Gastrocnemius medialis (tissue), 4 donors: ENCODE measurements at regions not wholly inside any gene's neighbourhood (a gene's known extent, or its start where the extent isn't known, plus 50 kb on each side); places are given as distances from the start of the nearest gene placed in this dataset.

Source experiments
- ATAC-seq, 2 donors: fragments of 150-250 bp; one replicate each; pipeline ENCODE4 v1.9.1; 2016
- DNase-seq, 2 donors: peaks; one replicate each; pipeline ENCODE4 v3.0.0-alpha.2; 2019
- H3K27ac ChIP-seq, 4 donors: fragments of 200-600 bp; sonication (generic); 1 replicate in 1 of 4; 2 replicates in 3 of 4; pipeline ENCODE4 v1.5.1; 2016 to 2018; ENCODE audit warnings: mild to moderate bottlenecking in 2 of 4, moderate library complexity in 1 of 4
- H3K27me3 ChIP-seq, 3 donors: fragments of 200-600 bp; sonication (generic) in 2 of 3; 1 replicate in 1 of 3; 2 replicates in 2 of 3; pipeline versions ENCODE4 v1.5.1 to v1.6.0; 2016 to 2019; ENCODE audit warnings: mild to moderate bottlenecking in 1 of 3, moderate library complexity in 1 of 3
- H3K36me3 ChIP-seq, 2 donors: fragments of 200-600 bp; sonication (generic) in 1 of 2; one replicate each; pipeline ENCODE4 v1.5.1; 2017 to 2018
- H3K4me1 ChIP-seq, 2 donors: fragments of 200-600 bp; sonication (generic) in 1 of 2; one replicate each; pipeline ENCODE4 v1.5.1; 2016 to 2017; ENCODE audit warnings: mild to moderate bottlenecking in 2 of 2
- H3K4me3 ChIP-seq, 4 donors: fragments of 200-600 bp; sonication (generic) in 3 of 4; 1 replicate in 1 of 4; 2 replicates in 3 of 4; pipeline ENCODE4 v1.5.1; 2016 to 2019; ENCODE audit warnings: mild to moderate bottlenecking in 2 of 4
- H3K9me3 ChIP-seq, 3 donors: fragments of 200-600 bp; sonication (generic) in 2 of 3; 1 replicate in 1 of 3; 2 replicates in 2 of 3; pipeline ENCODE4 v1.5.1; 2016 to 2019
- POLR2A ChIP-seq, 2 donors: fragments of 450-650 bp; IDR thresholded peaks; one replicate each; pipeline ENCODE4 v1.6.1; 2017; ENCODE audit warnings: antibody characterized with exemption in 2 of 2, mild to moderate bottlenecking in 2 of 2, moderate library complexity in 2 of 2
- in situ Hi-C, 4 donors: fragments of 200-750 bp; cut with MboI; loops; one replicate each; pipeline versions ENCODE4 v1.15.0 to v1.8.0; 2017; ENCODE audit warnings: low sequenced_read_pairs in 4 of 4
- intact Hi-C: fragments of 100-400 bp; cut with DNase I; formaldehyde crosslinking; loops from one replicate; pipeline ENCODE4 v1.15.1; 2023; ENCODE audit warnings: low total_unique reads
- TF ChIP-seq, protein P1 (sequence below), 5 experiments: fragments of 450-650 bp in 3 of 5; fragments of 200-600 bp in 2 of 5; sonication (generic) in 2 of 5; IDR thresholded peaks in 4 of 5; conservative IDR thresholded peaks in 1 of 5; 1 replicate in 4 of 5; 2 replicates in 1 of 5; pipeline ENCODE4 v1.5.1; 2016 to 2019; ENCODE audit warnings: antibody characterized with exemption in 5 of 5, mild to moderate bottlenecking in 3 of 5, moderate library complexity in 3 of 5

DNA sequence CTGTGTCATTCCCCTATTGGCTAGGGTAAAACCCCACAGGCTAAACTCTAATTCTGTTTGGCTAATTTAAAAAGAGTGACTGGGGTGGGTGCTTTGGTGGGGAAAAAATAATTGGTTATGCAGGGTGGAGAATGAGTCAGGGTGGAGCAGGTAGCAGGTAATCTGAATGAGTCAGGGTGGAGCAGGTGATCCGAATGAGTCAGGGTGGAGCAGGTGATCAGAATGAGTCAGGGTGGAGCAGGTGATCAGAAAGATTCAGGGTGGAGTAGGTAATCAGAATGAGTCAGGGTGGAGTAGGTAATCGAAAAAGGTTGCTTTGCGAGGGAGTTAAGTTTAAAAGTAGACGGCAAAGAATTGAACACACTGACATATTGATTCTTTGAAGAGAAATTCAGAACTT, 1218.8 kb upstream of the ATXN8OS start:
- Histone ChIP-seq H3K36me3 (no peaks in the 10 kb centered on the region), H3K27me3 (no peaks in the 10 kb centered on the region), H3K4me1 (no peaks in the 10 kb centered on the region), H3K9me3 (no peaks in the 10 kb centered on the region), H3K4me3 (no peak overlapping the region), H3K27ac (no peak overlapping the region)
- intact Hi-C loops (no loop called here), in situ Hi-C loops (no loop called here)
- DNase-seq (no peak), ATAC-seq (no peak)
- TF ChIP-seq POLR2A (IDR thresholded peaks at IDR 0.05): no peak
- TF ChIP-seq, protein P1, sequence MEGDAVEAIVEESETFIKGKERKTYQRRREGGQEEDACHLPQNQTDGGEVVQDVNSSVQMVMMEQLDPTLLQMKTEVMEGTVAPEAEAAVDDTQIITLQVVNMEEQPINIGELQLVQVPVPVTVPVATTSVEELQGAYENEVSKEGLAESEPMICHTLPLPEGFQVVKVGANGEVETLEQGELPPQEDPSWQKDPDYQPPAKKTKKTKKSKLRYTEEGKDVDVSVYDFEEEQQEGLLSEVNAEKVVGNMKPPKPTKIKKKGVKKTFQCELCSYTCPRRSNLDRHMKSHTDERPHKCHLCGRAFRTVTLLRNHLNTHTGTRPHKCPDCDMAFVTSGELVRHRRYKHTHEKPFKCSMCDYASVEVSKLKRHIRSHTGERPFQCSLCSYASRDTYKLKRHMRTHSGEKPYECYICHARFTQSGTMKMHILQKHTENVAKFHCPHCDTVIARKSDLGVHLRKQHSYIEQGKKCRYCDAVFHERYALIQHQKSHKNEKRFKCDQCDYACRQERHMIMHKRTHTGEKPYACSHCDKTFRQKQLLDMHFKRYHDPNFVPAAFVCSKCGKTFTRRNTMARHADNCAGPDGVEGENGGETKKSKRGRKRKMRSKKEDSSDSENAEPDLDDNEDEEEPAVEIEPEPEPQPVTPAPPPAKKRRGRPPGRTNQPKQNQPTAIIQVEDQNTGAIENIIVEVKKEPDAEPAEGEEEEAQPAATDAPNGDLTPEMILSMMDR (IDR thresholded peaks at IDR 0.05 in 4 of 5, conservative IDR thresholded peaks at IDR 0.05 in 1 of 5): no peak

DNA sequence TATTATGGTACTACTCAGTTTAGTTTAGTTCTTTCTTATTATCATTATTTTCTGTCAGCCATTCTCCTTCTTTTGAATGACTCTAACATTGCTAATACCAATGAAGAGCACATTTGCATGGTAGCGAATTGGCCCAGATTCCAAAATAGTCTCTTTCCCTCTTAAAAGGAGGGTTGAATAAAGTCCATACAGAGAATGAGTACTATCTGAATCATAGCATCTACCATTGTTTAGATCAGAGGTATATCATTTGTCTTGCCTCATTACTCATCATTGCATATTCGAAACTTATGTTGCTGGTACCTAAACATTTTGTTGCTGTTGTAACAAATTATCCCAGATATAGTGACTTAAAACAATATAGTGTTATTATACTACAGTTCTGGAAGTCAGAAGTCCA, 1235.3 kb upstream of the ATXN8OS start:
- H3K4me3 ChIP-seq: no peak overlapping the region
- DNase-seq: no peak
- no peaks in the 10 kb centered on the region for H3K4me1 ChIP-seq
- intact Hi-C loops: no loop called here
- H3K27me3 ChIP-seq: no peaks in the 10 kb centered on the region
- no peak for ATAC-seq
- TF ChIP-seq, protein P1 (IDR thresholded peaks at IDR 0.05 in 4 of 5, conservative IDR thresholded peaks at IDR 0.05 in 1 of 5): no peak
- no peak for TF ChIP-seq POLR2A (IDR thresholded peaks at IDR 0.05)
- no peaks in the 10 kb centered on the region for H3K36me3 ChIP-seq
- H3K9me3 ChIP-seq: no peaks in the 10 kb centered on the region
- in situ Hi-C loops: no loop called here
- H3K27ac ChIP-seq: no peak overlapping the region

DNA sequence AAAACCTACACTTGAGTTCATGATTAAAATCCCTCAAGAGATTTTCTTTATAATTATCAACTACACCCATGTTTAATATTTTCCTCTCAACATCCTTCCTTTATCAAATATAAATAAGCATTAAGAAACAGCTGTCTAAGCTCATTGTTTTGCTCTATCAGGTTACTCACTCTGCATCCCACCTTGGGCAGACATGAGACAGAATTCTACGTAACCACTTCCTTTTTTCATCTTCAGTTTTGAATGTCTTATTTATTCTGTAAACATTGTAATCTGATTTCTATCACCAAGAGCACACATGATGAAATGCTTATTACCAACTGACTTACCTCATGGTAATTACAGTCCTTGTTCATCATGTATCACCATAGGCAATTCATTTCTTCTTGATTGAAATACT, 1256.6 kb upstream of the ATXN8OS start:
- H3K9me3 ChIP-seq: no peaks in the 10 kb centered on the region
- DNase-seq (no peak), ATAC-seq (no peak)
- no peaks in the 10 kb centered on the region for H3K27me3 ChIP-seq
- no peaks in the 10 kb centered on the region for H3K4me1 ChIP-seq
- H3K36me3 ChIP-seq: no peaks in the 10 kb centered on the region
- in situ Hi-C loops (no loop called here), intact Hi-C loops (no loop called here)
- no peak overlapping the region for H3K4me3 ChIP-seq
- H3K27ac ChIP-seq: no peak overlapping the region
- TF ChIP-seq, protein P1 (IDR thresholded peaks at IDR 0.05 in 4 of 5, conservative IDR thresholded peaks at IDR 0.05 in 1 of 5): no peak
- TF ChIP-seq POLR2A (IDR thresholded peaks at IDR 0.05): no peak

DNA sequence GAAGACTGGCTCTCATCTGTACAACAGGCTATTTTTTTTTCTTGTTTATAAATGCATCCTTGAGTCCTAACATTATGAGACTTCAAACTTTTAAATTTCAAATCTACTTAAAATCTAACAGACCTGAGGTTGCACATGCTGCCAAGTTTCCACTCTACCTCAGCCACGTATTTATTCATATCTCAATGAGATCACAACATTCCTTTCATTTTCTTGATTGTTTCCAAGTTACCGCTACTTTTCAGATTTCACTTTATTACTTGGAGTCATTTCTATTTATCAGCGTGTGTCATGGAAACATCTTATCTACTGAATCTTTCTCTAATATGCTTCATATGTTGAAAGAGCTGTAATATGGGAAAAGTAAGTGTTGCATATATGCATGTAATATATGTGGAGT, 1257.5 kb upstream of the ATXN8OS start:
- H3K27me3 ChIP-seq: no peaks in the 10 kb centered on the region
- in situ Hi-C loops: no loop called here
- no peaks in the 10 kb centered on the region for H3K9me3 ChIP-seq
- H3K27ac ChIP-seq: no peak overlapping the region
- no peak overlapping the region for H3K4me3 ChIP-seq
- ATAC-seq (no peak), DNase-seq (no peak)
- H3K4me1 ChIP-seq: no peaks in the 10 kb centered on the region
- intact Hi-C loops: no loop called here
- TF ChIP-seq, protein P1 (IDR thresholded peaks at IDR 0.05 in 4 of 5, conservative IDR thresholded peaks at IDR 0.05 in 1 of 5): no peak
- no peak for TF ChIP-seq POLR2A (IDR thresholded peaks at IDR 0.05)
- H3K36me3 ChIP-seq: no peaks in the 10 kb centered on the region

DNA sequence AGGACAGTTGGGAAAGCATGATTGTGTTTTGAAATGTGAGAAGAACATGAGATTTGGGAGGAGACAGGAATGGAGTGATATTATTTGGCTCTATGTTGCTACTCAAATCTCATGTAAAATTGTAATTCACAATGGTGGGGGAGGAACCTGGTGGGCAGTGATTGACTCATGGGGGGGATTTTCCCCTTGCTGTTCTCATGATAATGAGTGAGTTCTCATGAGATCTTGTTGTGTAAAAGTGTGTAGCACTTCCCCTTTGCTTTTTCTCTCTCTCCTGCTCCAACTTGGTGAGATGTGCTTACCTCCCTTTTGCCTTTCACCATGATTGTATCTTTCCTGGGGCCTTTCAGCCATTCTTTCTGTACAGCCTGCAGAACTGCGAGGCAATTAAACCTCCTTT, 1261.0 kb upstream of the ATXN8OS start:
- Histone ChIP-seq H3K36me3 (no peaks in the 10 kb centered on the region), H3K4me3 (no peak overlapping the region), H3K4me1 (no peaks in the 10 kb centered on the region), H3K9me3 (no peaks in the 10 kb centered on the region), H3K27me3 (no peaks in the 10 kb centered on the region), H3K27ac (no peak overlapping the region)
- in situ Hi-C loops: no loop called here
- DNase-seq: no peak
- no peak for TF ChIP-seq POLR2A (IDR thresholded peaks at IDR 0.05)
- TF ChIP-seq, protein P1 (IDR thresholded peaks at IDR 0.05 in 4 of 5, conservative IDR thresholded peaks at IDR 0.05 in 1 of 5): no peak
- ATAC-seq: no peak
- intact Hi-C loops: no loop called here
